ENCODE measurements at regions not wholly inside any gene's neighbourhood (a gene's known extent, or its start where the extent isn't known, plus 50 kb on each side); places are given as distances from the start of the nearest gene placed in this dataset.

DNA sequence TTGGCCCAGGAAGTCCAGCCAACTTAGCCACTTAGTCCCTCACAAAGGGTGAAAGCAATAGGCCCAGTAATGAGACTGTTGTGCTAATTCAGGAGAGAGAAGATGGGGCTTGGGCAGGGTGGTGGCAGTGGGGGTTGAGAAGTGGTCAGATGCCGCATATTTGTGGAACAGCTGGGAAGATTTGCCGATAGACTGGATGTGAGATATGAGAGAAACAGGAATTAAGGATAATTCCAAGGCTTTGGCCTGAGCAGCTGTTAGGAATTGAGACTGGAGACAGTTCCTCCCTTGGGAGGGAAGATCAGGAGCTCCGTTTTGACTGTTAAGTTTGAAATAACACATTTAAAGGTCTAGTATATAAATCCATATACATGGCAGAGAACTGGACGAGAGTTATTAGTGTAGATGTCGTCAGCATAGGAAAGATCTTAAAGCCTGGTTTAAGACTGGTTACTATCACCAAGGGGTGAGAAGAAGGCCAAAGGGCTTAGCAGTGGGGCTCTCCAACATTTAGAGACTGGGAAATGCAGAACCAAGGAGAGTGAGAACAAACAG is 323.7 kb upstream of the FAM78B start:
- TF ChIP-seq, protein P1, sequence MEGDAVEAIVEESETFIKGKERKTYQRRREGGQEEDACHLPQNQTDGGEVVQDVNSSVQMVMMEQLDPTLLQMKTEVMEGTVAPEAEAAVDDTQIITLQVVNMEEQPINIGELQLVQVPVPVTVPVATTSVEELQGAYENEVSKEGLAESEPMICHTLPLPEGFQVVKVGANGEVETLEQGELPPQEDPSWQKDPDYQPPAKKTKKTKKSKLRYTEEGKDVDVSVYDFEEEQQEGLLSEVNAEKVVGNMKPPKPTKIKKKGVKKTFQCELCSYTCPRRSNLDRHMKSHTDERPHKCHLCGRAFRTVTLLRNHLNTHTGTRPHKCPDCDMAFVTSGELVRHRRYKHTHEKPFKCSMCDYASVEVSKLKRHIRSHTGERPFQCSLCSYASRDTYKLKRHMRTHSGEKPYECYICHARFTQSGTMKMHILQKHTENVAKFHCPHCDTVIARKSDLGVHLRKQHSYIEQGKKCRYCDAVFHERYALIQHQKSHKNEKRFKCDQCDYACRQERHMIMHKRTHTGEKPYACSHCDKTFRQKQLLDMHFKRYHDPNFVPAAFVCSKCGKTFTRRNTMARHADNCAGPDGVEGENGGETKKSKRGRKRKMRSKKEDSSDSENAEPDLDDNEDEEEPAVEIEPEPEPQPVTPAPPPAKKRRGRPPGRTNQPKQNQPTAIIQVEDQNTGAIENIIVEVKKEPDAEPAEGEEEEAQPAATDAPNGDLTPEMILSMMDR (IDR thresholded peaks at IDR 0.05) = no peak
- TF ChIP-seq POLR2A (IDR thresholded peaks at IDR 0.05) = no peak

Data from Peyer's patch (tissue), 4 donors.